Caco-2 (cell line): ENCODE measurements at regions not wholly inside any gene's neighbourhood (a gene's known extent, or its start where the extent isn't known, plus 50 kb on each side); places are given as distances from the start of the nearest gene placed in this dataset.
A peak's percentile ranks its signal among the peaks of the same experiment; 100 is the strongest.

Experiments
- BruUV-seq: library from RNA; stranded (reverse); fragments of 400-500 nt; replicated peaks from 2 replicates; lab custom pipeline; 2021; lab: Mats Ljungman, UMichigan
- CTCF ChIA-PET: fragments of 300-600 bp; sonication (Branson Sonifier 250); formaldehyde crosslinking; loops from one replicate; lab custom pipeline; 2022; ENCODE audit warnings: antibody characterized with exemption; lab: Charles Lee
- POLR2A ChIA-PET: fragments of 300-600 bp; sonication (Branson Sonifier 250); formaldehyde crosslinking; loops from one replicate; lab custom pipeline; 2022; ENCODE audit warnings: antibody characterized with exemption; lab: Charles Lee
- DNase-seq, 2 experiments: peaks; one replicate each; pipeline versions ENCODE4 v3.0.0 to v3.0.0-alpha.2; 2020 to 2022
- H3K27me3 ChIP-seq: replicated peaks from 2 replicates; pipeline ENCODE4 v1.6.0; 2011; ENCODE audit warnings: low read length; ENCODE audit not compliant: control insufficient read depth, insufficient read depth
- H3K36me3 ChIP-seq: 2 replicates; pipeline ENCODE4 v1.5.1; 2011; ENCODE audit warnings: low read length; ENCODE audit not compliant: control insufficient read depth, insufficient read depth
- H3K4me1 ChIP-seq: fragments of 250-450 bp; sonication (Bioruptor Pico); 2 replicates; pipeline ENCODE4 v1.5.1; 2020; ENCODE audit warnings: mild to moderate bottlenecking
- H3K4me3 ChIP-seq: 2 replicates; pipeline ENCODE4 v1.5.1; 2011; ENCODE audit warnings: low read depth, mild to moderate bottlenecking, control low read depth, low read length
- H3K9me3 ChIP-seq: fragments of 250-450 bp; sonication (Bioruptor Pico); 2 replicates; pipeline ENCODE4 v1.5.1; 2020; ENCODE audit warnings: mild to moderate bottlenecking, moderate library complexity
- H3K27ac Mint-ChIP-seq: one replicate; pipeline ENCODE4 v1.8.0; 2022; ENCODE audit warnings: mixed read lengths; ENCODE audit not compliant: unreplicated experiment
- H3K27me3 Mint-ChIP-seq: one replicate; pipeline ENCODE4 v1.8.0; 2022; ENCODE audit warnings: mixed read lengths; ENCODE audit not compliant: insufficient read depth, unreplicated experiment
- H3K36me3 Mint-ChIP-seq: one replicate; pipeline ENCODE4 v1.8.0; 2022; ENCODE audit warnings: mild to moderate bottlenecking, mixed read lengths; ENCODE audit not compliant: insufficient read depth, unreplicated experiment
- H3K4me1 Mint-ChIP-seq: one replicate; pipeline ENCODE4 v1.8.0; 2022; ENCODE audit warnings: low read depth, mixed read lengths; ENCODE audit not compliant: unreplicated experiment
- H3K4me3 Mint-ChIP-seq: one replicate; pipeline ENCODE4 v1.8.0; 2022; ENCODE audit warnings: mild to moderate bottlenecking, moderate library complexity, mixed read lengths; ENCODE audit not compliant: unreplicated experiment
- H3K9me3 Mint-ChIP-seq: one replicate; pipeline ENCODE4 v1.8.0; 2022; ENCODE audit warnings: mixed read lengths; ENCODE audit not compliant: unreplicated experiment
- CTCF ChIP-seq, 2 experiments: fragments of 200-600 bp in 1 of 2; IDR thresholded peaks; 1 replicate in 1 of 2; 2 replicates in 1 of 2; pipeline versions ENCODE4 v1.5.1 to v1.8.0; 2011 to 2022; ENCODE audit warnings: antibody characterized with exemption in 1 of 2, control low read depth in 1 of 2, inconsistent platforms in 1 of 2, low read depth in 1 of 2, low read length in 1 of 2, mild to moderate bottlenecking in 1 of 2, moderate library complexity in 1 of 2; ENCODE audit not compliant: insufficient read depth in 1 of 2, severe bottlenecking in 1 of 2, unreplicated experiment in 1 of 2
- intact Hi-C: fragments of 100-400 bp; cut with micrococcal nuclease; formaldehyde crosslinking; loops from one replicate; pipeline ENCODE4 v1.10.0; 2022; ENCODE audit not compliant: unreplicated experiment

DNA sequence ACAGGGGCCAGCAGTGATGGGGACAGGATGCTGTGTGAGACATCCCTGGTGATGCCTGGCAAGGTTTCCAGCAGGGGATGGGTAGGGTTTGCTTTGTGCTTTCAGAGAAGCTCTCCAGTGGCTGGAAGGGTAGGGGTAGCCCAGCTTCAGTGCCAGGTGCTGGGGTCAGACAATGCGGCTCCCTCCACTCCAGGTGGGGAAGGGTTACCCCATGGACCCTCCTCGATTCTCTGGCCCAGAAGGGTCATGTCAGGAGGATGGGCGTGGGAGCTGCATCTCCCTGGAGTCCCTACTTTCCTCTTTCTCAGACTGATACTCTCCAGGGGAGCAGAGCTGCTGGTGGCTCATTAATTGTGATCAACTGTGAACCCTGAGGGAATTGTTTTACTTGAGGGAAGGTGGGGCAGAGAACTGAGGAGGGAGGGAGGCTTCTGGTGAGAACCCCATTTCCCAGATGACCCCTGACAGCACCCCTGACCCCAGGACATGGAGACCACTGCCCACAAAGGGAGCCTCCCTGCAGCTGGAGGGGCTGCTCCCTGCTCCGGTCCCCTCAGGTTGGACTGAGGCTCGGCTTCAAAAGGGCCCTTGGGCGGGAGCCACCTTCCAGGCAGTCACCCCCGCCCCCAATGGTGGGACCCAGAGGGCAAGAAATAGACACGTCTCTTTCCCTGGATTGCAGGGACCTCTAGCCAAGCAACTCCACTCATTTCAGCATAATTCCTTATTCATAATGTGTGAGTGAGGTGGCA is 100.9 kb upstream of the BHLHE23 start:
- Mint-ChIP-seq H3K27me3 (peaks cover 8% of the 10 kb centered on the region), H3K36me3 (no peaks in the 10 kb centered on the region), H3K9me3 (peaks cover 36% of the 10 kb centered on the region), H3K4me1 (no peaks in the 10 kb centered on the region), H3K27ac (no peak overlapping the region), H3K4me3 (no peak overlapping the region)
- DNase-seq, result peak in 1 of 2 experiments; percentile 45
- ChIA-PET POLR2A (no interaction called here), CTCF (interaction anchor here (0.6 kb wide), 1 partner anchor 29 kb away, joined by 3 read pairs; no protein-coding TSS in a partner anchor)
- intact Hi-C loops, result no loop called here
- BruUV-seq, result no TSS peak
- Histone ChIP-seq H3K4me1 (0 out of 2 replicates have a peak, but pooled peaks cover 3% of the 10 kb centered on the region), H3K9me3 (peaks cover 39% of the 10 kb centered on the region), H3K4me3 (no peak overlapping the region), H3K36me3 (no peaks in the 10 kb centered on the region), H3K27me3 (no peaks in the 10 kb centered on the region; the same call in 1 of the 2 replicates)
- no peak for TF ChIP-seq CTCF (IDR thresholded peaks at IDR 0.05; ENCODE audit: insufficient read depth in 1 of 2, low read depth in 1 of 2, low read length in 1 of 2, severe bottlenecking in 1 of 2, unreplicated experiment in 1 of 2)

GRCh38 chr20:63106765-63107448 is 100.1 kb upstream of the BHLHE23 start:
- BruUV-seq, result no TSS peak
- peak in 1 of 2 experiments; percentile 40 for DNase-seq

More at GRCh38 chr20:63106765-63107448, 100.1 kb upstream of the BHLHE23 start:
- Histone ChIP-seq H3K27me3 (peaks cover 3% of the 10 kb centered on the region), H3K9me3 (peaks cover 32% of the 10 kb centered on the region), H3K36me3 (no peaks in the 10 kb centered on the region), H3K4me3 (no peak overlapping the region), H3K4me1 (0 out of 2 replicates have a peak, but pooled peaks cover 3% of the 10 kb centered on the region)
- no peaks in the 10 kb centered on the region for H3K4me1 Mint-ChIP-seq
- intact Hi-C loops, result no loop called here
- POLR2A ChIA-PET, result no interaction called here
- H3K9me3 Mint-ChIP-seq, result peaks cover 31% of the 10 kb centered on the region
- H3K4me3 Mint-ChIP-seq, result no peak overlapping the region
- H3K27me3 Mint-ChIP-seq, result peaks cover 8% of the 10 kb centered on the region
- no peak for TF ChIP-seq CTCF (IDR thresholded peaks at IDR 0.05; ENCODE audit: insufficient read depth in 1 of 2, low read depth in 1 of 2, low read length in 1 of 2, severe bottlenecking in 1 of 2, unreplicated experiment in 1 of 2)
- no peak overlapping the region for H3K27ac Mint-ChIP-seq
- CTCF ChIA-PET, result interaction anchor here (0.6 kb wide), 1 partner anchor 28 kb away, joined by 3 read pairs; no protein-coding TSS in a partner anchor
- H3K36me3 Mint-ChIP-seq, result no peaks in the 10 kb centered on the region
